ENCODE measurements at regions not wholly inside any gene's neighbourhood (a gene's known extent, or its start where the extent isn't known, plus 50 kb on each side); places are given as distances from the start of the nearest gene placed in this dataset.

GRCh38 chr5:120236360-120236759 is 227.7 kb upstream of the PRR16 start:
- DNase-seq (ENCODE audit: low read depth): no peak

DNA sequence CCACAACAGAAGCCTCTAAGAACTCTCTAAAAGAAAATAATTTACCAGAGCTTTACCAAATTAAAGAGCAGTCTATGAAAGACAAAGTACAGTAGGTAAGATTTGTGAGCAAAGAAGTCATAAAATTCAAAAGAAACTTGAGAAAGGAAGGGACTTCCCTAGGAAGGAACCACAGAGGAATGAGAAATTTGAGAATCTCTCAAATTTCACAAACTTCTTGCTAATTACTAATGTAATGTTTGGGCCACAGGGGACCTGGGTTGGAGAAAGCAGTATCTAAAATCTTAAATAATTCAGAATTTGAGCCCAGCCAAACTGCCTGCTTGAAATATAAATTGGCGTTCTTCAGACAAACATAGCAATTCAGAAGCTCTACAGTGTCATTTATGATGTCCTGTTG is 225.0 kb upstream of the PRR16 start:
- no peak for DNase-seq (ENCODE audit: low read depth)

DNA sequence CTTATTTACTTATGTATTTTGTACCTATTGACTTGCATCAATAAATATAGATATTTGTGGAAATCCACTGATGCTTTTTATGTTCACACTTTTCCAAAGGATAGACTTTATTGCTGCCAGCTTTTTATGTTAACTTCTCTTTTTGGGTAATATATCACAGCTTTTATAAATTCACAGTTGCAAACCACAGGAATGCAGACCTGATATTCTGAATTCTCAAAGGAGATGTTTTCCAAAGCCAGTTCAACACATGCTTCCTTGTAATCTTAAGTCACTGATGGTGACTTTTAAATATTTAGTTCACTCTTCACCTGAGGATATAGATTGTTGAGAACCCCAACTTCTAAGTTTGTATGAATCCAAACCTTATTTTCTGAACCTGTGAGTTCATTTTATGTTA is 223.4 kb upstream of the PRR16 start:
- no peak for DNase-seq (ENCODE audit: low read depth)

DNA sequence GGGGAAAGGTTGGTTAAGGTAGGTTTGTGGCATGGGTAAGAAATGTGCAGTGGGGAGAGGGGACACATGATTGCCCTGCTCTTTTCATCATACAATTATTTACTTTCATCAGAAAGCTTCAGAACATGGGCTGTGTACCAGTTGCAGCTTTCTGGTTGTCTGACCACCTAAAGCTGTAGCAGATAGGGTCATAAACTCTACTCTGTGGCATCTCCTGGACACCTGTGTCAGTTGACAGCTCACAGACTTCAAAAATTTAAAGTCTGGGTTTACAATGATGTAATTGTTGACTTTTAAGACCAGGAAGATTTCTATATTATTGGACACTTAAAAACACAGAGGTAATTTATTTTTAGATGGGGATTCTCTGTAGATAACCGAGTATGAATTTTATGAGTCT is 222.7 kb upstream of the PRR16 start:
- no peak for DNase-seq (ENCODE audit: low read depth)

DNA sequence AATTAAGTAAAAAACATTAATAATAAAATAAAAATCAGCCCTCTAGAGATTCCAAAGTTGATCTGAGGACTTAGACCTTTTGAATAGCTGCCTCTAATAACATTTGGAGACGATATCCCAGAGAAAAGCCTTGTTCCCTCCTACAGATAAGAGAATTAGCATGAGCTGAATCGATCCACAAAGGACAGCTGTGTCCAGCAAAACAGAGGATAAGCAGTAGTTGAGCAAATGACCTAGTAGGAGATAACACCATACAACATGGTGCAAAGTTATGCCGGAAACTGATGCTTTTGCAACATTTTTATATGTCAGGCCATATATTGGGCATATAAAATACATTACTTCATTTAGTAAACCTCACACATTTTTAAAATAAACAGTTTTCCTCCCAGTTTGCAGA is 212.2 kb upstream of the PRR16 start:
- no peak for DNase-seq (ENCODE audit: low read depth)

- peak; percentile 8 for DNase-seq (ENCODE audit: low read depth)
Measured at GRCh38 chr5:120252839-120253238, 211.3 kb upstream of the PRR16 start.

GRCh38 chr5:120254385-120254784 is 209.7 kb upstream of the PRR16 start:
- DNase-seq (ENCODE audit: low read depth): no peak

GRCh38 chr5:120255214-120255613 is 208.9 kb upstream of the PRR16 start:
- DNase-seq (ENCODE audit: low read depth): no peak

DNA sequence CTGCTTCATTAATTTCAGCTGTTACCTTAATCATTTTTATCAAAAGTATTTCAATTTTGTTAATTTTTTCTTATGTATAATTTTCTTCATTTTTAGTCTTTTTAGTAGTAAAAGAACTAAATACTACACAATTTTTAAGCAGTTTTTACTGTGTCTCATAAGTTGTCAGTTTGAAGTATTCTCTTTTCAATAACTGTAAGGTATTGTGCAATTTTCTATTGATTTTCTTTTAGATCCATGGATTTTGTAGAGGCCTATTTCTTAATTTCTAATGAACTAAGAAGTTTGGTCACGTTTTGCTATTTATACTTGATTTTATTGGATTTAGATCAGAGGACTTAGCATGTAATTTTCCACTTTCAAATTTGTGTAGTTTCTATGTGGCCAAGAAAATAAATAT is 207.7 kb upstream of the PRR16 start:
- no peak for DNase-seq (ENCODE audit: low read depth)

- no peak for DNase-seq (ENCODE audit: low read depth)
Measured at GRCh38 chr5:120257358-120257971, 206.6 kb upstream of the PRR16 start.

DNA sequence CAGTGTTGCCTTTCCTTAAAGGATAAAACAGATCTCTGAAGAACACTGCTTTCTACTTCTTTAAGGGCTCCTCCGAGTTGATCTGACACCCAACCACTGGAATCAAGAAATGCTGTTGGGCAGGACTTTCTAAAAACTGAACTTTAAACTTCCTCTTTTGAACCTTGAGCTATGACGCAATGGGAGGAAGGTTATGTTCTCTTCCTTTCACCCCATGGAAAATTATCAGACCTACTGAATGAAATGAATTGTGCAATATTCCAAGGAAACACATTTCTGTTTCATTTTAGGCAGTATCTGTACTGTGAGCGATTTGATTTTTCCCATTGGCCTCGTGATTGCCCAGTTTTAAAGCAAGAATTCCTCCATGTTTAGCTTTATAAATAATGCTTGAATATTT is 206.0 kb upstream of the PRR16 start:
- no peak for DNase-seq (ENCODE audit: low read depth)

DNA sequence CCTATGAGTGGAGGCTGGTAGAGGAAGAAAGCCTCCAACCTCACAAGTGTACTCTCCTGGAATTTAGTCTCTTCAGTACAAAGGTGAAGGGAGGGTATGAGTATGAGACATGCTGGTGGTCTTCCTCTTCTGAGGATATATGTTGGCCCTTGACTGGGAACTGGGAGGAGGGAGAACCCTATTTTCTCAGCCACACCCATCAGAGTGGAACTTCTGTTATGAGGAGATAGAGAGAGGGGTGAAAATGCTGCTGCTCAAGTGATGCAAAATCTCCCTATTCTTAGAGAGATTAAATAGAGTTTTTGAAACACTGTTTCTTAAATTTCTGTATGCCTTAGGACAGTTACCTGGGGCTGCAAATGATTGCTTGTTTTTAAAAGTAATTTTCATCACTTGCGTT is 203.4 kb upstream of the PRR16 start:
- no peak for DNase-seq (ENCODE audit: low read depth)

GRCh38 chr5:120270498-120270897 is 193.6 kb upstream of the PRR16 start:
- no peak for DNase-seq (ENCODE audit: low read depth)

- peak; percentile 72 for DNase-seq (ENCODE audit: low read depth)
Measured at GRCh38 chr5:120293796-120294195, 170.3 kb upstream of the PRR16 start.

DNA sequence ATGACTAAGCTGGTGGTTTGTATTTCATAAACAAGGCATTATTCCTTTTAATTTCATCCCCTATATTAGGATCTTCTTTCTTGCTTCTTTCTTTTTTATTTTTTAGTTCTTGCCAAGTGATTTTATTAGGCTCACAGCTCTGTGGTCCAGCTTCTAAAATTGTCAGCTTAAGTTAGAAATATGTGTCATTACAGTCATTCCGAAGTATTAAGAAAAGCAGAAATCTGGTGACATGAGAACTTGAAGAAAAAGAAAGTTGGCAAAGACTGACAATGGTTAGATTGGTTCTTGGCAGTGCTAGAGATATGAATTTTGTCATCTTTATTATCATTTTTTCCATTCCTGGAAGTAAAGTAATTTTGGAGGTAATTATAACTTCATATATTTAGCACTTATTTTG is 166.5 kb upstream of the PRR16 start:
- no peak for DNase-seq (ENCODE audit: low read depth)

DNA sequence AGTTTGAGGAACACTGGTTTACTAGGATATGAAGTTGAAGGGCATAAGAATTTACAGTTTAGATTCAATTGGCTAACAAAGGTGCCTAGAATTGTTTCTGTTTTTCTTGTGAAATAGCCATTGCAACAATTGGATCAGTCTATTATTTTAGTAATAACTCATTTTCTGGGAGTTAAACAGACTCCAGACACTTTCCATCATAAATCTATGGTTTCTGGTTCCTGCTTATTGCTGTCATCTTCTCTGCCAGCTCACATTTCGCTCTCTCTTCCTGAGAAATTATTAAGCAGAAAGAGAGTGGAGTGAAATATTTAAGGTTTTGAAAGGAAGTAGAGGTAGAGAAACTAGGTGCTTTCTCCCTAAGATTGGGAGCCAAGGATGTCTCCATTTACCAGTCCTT is 165.1 kb upstream of the PRR16 start:
- DNase-seq (ENCODE audit: low read depth): no peak

DNA sequence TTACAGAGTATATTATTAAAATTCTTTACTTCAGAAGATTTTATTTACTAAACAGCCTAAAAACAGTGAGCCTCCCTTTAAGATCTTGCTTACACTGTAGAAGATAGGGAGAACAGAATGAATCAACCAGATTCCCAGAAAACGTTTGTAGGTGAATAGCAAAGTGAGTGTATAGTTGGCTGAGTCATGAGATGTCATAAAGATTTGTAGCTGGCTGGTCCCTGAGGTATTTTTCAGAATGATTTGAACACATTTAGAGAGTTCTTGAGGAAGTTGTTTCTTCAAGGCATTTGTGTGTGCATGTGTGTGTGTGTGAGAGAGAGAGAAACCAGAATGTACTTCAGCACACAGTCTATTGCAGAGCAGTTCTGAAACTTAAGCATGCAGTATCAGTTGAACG is 159.4 kb upstream of the PRR16 start:
- peak; percentile 38 for DNase-seq (ENCODE audit: low read depth)

DNA sequence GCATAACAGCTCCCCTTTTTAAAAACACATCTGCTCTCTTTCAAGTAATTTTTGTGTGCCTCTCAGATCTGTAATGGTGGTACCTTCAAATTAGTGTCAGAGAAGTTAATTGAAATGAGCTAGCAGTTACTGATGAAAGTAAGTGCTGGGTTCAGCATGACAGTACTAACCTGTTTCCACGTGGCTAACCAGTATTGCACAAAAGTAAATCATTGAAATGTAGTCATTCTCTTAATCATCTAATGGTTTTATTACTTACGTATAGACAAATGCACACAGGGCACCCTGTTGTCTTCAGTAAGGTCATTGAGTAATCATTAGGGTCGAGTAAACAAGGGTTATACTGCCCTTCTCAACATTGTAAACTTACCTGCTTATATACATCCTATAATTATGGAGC is 157.8 kb upstream of the PRR16 start:
- no peak for DNase-seq (ENCODE audit: low read depth)

DNA sequence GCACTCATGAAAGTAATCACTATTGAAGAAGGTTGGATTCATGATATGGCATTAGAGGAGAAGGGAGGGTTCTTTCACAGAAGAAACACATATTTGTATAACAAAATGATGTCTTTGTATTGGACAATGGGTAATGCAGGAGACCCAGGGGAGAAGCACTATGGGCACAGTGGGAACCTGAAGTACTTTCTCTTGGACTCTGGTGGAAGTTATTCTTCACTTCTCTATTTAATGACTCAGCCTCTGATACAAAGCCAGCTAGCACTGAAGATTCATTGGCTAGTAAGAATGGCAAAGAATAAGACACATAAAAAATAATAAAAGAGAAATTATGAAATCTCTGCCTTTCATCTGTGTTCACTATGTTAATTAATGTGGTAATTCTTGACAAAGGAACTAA is 149.9 kb upstream of the PRR16 start:
- DNase-seq (ENCODE audit: low read depth): no peak

DNA sequence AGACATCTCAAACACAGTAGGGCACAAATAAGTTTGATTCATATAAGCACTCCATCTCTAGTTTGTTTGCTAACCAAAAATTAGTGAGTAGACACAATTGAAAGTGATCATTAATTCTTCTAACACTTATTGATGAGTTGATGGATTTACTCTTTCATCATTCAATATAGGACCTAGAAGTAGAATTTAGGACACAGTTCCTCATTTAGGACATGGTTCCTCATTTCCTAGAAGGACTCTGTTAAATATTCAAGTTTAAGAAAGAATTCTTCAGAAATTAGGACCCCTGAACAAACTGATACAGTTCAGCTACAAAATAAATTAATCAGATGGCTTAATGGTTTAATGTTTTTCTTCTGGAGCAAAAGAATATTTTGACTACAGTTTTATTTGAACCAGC is 143.5 kb upstream of the PRR16 start:
- DNase-seq (ENCODE audit: low read depth): no peak

GRCh38 chr5:120326651-120327050 is 137.4 kb upstream of the PRR16 start:
- DNase-seq (ENCODE audit: low read depth): no peak

GRCh38 chr5:120327180-120327579 is 136.9 kb upstream of the PRR16 start:
- no peak for DNase-seq (ENCODE audit: low read depth)

DNA sequence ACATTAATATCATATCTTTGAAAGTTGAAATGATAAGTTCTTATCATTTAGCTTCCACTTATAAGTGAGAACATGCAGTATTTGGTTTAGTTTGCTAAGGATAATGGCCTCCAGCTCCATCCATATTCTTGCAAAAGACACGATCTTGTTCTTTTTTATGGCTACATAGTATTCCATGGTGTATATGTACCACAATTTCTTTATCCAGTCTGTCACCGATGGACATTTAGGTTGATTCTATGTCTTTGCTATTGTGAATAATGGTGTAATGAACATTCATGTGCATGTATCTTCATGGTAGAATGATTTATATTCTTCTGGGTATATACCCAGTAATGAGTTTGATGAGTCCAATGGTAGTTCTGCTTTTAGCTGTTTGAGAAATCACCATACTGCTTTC is 135.0 kb upstream of the PRR16 start:
- no peak for DNase-seq (ENCODE audit: low read depth)

DNA sequence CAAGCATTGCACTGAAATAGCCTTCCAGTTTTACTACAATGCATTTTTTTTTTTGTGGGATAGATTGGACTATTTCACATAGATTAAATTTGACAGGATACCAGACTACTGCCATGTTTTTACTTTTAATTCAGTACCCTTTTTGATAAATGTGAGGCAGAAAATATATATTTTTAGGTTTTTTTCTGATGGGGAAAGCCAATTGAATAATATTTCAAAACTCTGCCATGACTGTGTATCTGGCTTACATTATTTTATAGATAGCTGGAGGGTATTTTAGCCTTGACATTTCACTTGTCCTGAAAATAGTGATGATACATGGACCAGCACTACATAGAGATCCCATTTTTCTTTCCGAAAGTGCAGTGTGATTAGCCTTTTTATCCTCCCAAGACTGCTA is 133.5 kb upstream of the PRR16 start:
- DNase-seq (ENCODE audit: low read depth): no peak

DNA sequence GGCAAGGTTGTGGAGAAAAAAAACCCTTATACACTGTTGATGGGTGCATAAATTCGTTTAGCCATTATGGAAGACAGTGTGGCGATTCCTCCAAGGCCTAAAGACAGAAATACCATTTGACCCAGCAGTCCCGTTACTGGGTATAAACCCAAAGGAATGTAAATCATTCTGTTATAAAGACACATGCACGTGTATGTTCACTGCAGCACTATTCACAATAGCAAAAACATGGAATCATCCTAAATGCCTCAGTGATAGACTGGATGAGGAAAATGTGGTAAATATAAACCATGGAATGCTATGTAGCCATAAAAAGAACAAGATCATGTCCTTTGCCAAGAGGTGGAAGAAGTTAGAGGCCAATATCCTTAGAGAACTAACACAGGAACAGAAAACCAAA is 119.9 kb upstream of the PRR16 start:
- DNase-seq (ENCODE audit: low read depth): no peak

Data from HS-5 (cell line).